GM18858 (cell line): ENCODE measurements at regions not wholly inside any gene's neighbourhood (a gene's known extent, or its start where the extent isn't known, plus 50 kb on each side); places are given as distances from the start of the nearest gene placed in this dataset.

Experiments
- ATAC-seq: cut with Tn5 transposase; IDR thresholded peaks from one replicate; pipeline ENCODE4 v1.9.1; 2021; ENCODE audit not compliant: unreplicated experiment

GRCh38 chr22:47928631-47929030 is 1166.2 kb downstream of the TBC1D22A start:
- ATAC-seq = no peak

GRCh38 chr22:47927648-47928210 is 1165.3 kb downstream of the TBC1D22A start:
- ATAC-seq = no peak

- ATAC-seq = no peak
These were observed 1160.6 kb downstream of the TBC1D22A start for GRCh38 chr22:47923011-47923427.

- no peak for ATAC-seq
These were observed 1159.5 kb downstream of the TBC1D22A start for GRCh38 chr22:47921906-47922305.

- ATAC-seq = no peak
These were observed 1158.0 kb downstream of the TBC1D22A start for GRCh38 chr22:47920380-47920959.

GRCh38 chr22:47919893-47920292 is 1157.4 kb downstream of the TBC1D22A start:
- ATAC-seq = no peak

- no peak for ATAC-seq
These were observed 1156.6 kb downstream of the TBC1D22A start for GRCh38 chr22:47919001-47919441.

GRCh38 chr22:47918276-47918921 is 1155.9 kb downstream of the TBC1D22A start:
- no peak for ATAC-seq

- ATAC-seq = no peak
These were observed 1152.1 kb downstream of the TBC1D22A start for GRCh38 chr22:47914481-47915097.

GRCh38 chr22:47902646-47903180 is 1140.3 kb downstream of the TBC1D22A start:
- no peak for ATAC-seq

- ATAC-seq = no peak
These were observed 1139.5 kb downstream of the TBC1D22A start for GRCh38 chr22:47901911-47902310.

- no peak for ATAC-seq
These were observed 1137.4 kb downstream of the TBC1D22A start for GRCh38 chr22:47899894-47900293.

- no peak for ATAC-seq
These were observed 1136.5 kb downstream of the TBC1D22A start for GRCh38 chr22:47898946-47899345.

- ATAC-seq = no peak
These were observed 1129.2 kb downstream of the TBC1D22A start for GRCh38 chr22:47891609-47892008.

GRCh38 chr22:47888817-47889216 is 1126.4 kb downstream of the TBC1D22A start:
- no peak for ATAC-seq

- no peak for ATAC-seq
These were observed 1122.3 kb downstream of the TBC1D22A start for GRCh38 chr22:47884775-47885174.

GRCh38 chr22:47884200-47884599 is 1121.8 kb downstream of the TBC1D22A start:
- no peak for ATAC-seq

GRCh38 chr22:47883757-47884156 is 1121.3 kb downstream of the TBC1D22A start:
- no peak for ATAC-seq

- ATAC-seq = no peak
These were observed 1116.9 kb downstream of the TBC1D22A start for GRCh38 chr22:47879346-47879745.

GRCh38 chr22:47878460-47878859 is 1116.0 kb downstream of the TBC1D22A start:
- ATAC-seq = no peak

- no peak for ATAC-seq
These were observed 1110.5 kb downstream of the TBC1D22A start for GRCh38 chr22:47872761-47873535.
